Left lung (tissue), 4 donors: ENCODE measurements at regions not wholly inside any gene's neighbourhood (a gene's known extent, or its start where the extent isn't known, plus 50 kb on each side); places are given as distances from the start of the nearest gene placed in this dataset.

Experiments
- ATAC-seq: fragments of 200-7000 bp; cut with Tn5 transposase; one replicate; pipeline ENCODE4 v1.9.1; 2020; ENCODE audit warnings: moderate library complexity
- DNase-seq, 4 donors: peaks; one replicate each; pipeline ENCODE4 v3.0.0-alpha.2; 2013 to 2020
- H3K27ac ChIP-seq, 2 donors: fragments of 200-600 bp; sonication (generic) in 1 of 2; one replicate each; pipeline versions ENCODE4 v1.5.0 to v1.8.0; 2020 to 2021
- H3K27me3 ChIP-seq, 2 donors: fragments of 200-600 bp; sonication (generic) in 1 of 2; one replicate each; pipeline versions ENCODE4 v1.5.0 to v1.8.0; 2020 to 2021
- H3K36me3 ChIP-seq, 2 donors: fragments of 200-600 bp; sonication (generic) in 1 of 2; one replicate each; pipeline versions ENCODE4 v1.5.0 to v1.8.0; 2020 to 2021
- H3K4me1 ChIP-seq, 2 donors: fragments of 200-600 bp; one replicate each; pipeline ENCODE4 v1.8.0; 2021
- H3K4me3 ChIP-seq, 2 donors: fragments of 200-600 bp; sonication (generic) in 1 of 2; one replicate each; pipeline versions ENCODE4 v1.5.0 to v1.8.0; 2020 to 2021; ENCODE audit warnings: mild to moderate bottlenecking in 1 of 2
- H3K9me3 ChIP-seq, 2 donors: fragments of 200-600 bp; sonication (generic) in 1 of 2; one replicate each; pipeline versions ENCODE4 v1.5.0 to v1.8.0; 2020 to 2021
- intact Hi-C, 2 donors: fragments of 100-400 bp; cut with DNase I; formaldehyde crosslinking; loops; one replicate each; pipeline versions ENCODE4 v1.11.2 to v1.14.2; 2022
- TF ChIP-seq, protein P1 (sequence below), 2 donors: fragments of 200-600 bp; sonication (generic) in 1 of 2; IDR thresholded peaks; one replicate each; pipeline versions ENCODE4 v1.5.0 to v1.8.0; 2021; ENCODE audit warnings: antibody characterized with exemption in 2 of 2
- donor health status: DM: no; HTN: yes; CAD: no.
- donor health status: DM: no; HTN: no; CAD: no.

DNA sequence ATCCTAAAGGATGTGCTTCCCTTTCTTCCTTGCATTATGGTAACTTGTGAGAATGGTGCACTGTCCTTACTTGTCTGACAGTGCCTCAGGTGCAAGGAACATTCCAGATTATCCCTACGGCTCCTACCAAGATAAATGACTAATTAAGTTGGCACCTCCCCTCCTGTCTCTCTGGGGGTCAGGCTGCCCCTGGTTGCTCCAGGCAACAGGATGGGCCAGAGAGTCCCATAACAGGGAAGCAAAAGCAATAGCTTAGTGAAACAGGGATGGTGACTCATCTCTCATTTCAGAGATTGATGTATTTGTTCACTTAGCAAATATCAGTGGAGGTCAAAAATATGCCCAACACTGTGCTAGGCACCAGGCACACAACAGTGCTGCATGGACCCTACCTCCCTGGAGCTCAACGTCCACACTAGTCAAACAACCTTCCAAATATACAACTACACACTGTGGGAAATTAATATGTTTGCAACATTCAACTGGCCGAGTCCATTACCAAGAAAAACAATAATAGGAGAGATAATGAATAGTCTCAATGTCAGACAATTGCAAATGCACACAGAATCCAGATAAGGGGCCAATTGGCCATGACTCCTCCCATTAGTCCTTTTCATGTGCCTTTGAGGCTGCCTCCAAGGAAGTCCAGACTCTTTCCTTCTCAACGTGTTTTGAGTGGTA, 249.0 kb downstream of the TLE3 start:
- intact Hi-C loops = no loop called here
- Histone ChIP-seq H3K9me3 (no peaks in the 10 kb centered on the region), H3K36me3 (no peaks in the 10 kb centered on the region), H3K27ac (no peak overlapping the region), H3K4me1 (no peaks in the 10 kb centered on the region), H3K27me3 (peaks cover 0 to 9% of the 10 kb centered on the region in 2 donors), H3K4me3 (no peak overlapping the region)
- TF ChIP-seq, protein P1, sequence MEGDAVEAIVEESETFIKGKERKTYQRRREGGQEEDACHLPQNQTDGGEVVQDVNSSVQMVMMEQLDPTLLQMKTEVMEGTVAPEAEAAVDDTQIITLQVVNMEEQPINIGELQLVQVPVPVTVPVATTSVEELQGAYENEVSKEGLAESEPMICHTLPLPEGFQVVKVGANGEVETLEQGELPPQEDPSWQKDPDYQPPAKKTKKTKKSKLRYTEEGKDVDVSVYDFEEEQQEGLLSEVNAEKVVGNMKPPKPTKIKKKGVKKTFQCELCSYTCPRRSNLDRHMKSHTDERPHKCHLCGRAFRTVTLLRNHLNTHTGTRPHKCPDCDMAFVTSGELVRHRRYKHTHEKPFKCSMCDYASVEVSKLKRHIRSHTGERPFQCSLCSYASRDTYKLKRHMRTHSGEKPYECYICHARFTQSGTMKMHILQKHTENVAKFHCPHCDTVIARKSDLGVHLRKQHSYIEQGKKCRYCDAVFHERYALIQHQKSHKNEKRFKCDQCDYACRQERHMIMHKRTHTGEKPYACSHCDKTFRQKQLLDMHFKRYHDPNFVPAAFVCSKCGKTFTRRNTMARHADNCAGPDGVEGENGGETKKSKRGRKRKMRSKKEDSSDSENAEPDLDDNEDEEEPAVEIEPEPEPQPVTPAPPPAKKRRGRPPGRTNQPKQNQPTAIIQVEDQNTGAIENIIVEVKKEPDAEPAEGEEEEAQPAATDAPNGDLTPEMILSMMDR (IDR thresholded peaks at IDR 0.05) = no peak
- no peak for ATAC-seq
- no peak for DNase-seq

DNA sequence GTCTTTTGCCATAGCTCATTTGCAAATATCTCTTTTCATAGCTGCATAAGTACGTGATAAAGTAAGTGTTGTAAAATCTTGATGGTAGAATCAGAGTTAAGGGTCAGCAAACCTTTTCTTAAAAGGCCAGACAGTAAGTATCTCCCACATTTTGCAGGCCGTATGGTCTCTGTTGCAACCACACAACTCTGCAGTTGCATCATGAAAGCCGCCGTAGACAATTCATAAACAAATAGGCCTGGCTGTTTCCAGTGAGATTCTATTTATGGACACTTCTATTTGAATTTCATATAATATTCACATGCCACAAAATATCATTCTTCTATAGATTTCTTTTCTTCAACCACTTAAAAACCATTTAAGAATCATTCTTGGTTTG, 248.5 kb downstream of the TLE3 start:
- intact Hi-C loops = no loop called here
- Histone ChIP-seq H3K9me3 (no peaks in the 10 kb centered on the region), H3K4me1 (no peaks in the 10 kb centered on the region), H3K36me3 (no peaks in the 10 kb centered on the region), H3K4me3 (no peak overlapping the region), H3K27ac (no peak overlapping the region), H3K27me3 (peaks cover 0 to 5% of the 10 kb centered on the region in 2 donors)
- ATAC-seq = no peak
- peak in 1 of 4 donors; percentile 54 for DNase-seq
- TF ChIP-seq, protein P1 (IDR thresholded peaks at IDR 0.05) = no peak

DNA sequence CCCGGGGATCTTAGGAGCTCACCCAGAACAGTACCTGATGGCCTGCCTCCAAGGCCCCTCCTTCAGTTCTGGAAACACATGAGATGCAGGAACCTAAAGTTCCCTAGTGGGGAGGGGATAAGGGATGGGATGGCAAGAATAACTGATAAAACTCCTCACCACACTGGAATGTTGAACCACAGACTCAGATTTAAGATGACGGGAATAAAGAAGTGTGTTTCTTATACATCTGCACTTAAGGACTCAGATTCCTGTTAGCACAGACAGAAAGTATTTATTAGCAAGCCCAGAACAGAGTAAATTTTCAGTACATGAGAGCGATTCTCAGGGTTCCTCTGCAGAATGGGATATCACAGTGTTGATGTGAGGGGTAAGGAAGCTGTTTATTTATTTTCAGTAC, 245.2 kb downstream of the TLE3 start:
- Histone ChIP-seq H3K36me3 (no peaks in the 10 kb centered on the region), H3K27me3 (peaks cover 0 to 4% of the 10 kb centered on the region in 2 donors), H3K4me3 (no peak overlapping the region), H3K4me1 (no peaks in the 10 kb centered on the region), H3K9me3 (no peaks in the 10 kb centered on the region), H3K27ac (no peak overlapping the region)
- intact Hi-C loops = no loop called here
- no peak for ATAC-seq
- DNase-seq = no peak
- TF ChIP-seq, protein P1 (IDR thresholded peaks at IDR 0.05) = no peak

DNA sequence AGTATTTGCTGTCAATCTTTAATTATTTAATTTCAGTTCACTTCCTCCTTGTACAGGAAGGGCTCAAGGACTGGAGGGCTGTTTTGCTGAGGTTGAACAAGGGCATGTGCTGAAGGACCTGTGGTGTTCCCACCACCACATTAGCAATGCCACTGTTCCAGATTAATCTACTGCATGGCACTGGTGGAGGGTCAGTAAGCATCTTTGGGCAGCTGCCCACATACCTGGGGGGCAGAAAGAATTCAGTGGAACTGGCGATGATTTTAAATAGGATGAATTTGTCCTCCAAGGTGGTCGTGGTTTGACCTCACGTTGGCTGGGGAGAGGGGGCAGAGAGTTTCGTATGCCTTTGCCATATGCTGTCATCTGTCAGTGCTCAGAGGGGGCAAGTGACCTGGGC, 244.8 kb downstream of the TLE3 start:
- intact Hi-C loops = no loop called here
- no peak overlapping the region for H3K27ac ChIP-seq
- H3K27me3 ChIP-seq = peaks cover 0 to 4% of the 10 kb centered on the region in 2 donors
- H3K4me3 ChIP-seq = no peak overlapping the region
- TF ChIP-seq, protein P1 (IDR thresholded peaks at IDR 0.05) = no peak
- H3K36me3 ChIP-seq = no peaks in the 10 kb centered on the region
- ATAC-seq (no peak), DNase-seq (no peak)
- no peaks in the 10 kb centered on the region for H3K4me1 ChIP-seq
- no peaks in the 10 kb centered on the region for H3K9me3 ChIP-seq

DNA sequence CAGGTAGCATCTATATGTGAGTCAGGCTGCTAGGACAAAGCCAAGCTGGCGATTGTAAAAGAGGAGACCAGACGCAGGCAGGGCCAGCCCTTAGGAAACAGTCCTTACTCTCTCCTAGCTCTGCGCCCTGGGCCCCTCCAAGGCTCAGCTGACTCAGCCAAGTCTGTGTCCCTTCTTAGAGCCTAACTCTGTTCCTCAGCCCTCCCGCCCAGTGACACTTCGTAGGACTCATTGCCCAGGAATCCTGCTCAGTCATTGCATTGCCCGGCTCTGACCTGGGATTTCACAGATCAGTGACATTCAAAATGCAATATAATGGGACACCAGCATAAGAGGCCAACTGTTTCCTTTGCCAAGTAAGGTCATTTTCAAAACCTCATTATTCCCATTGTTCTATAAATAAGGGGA, 244.2 kb downstream of the TLE3 start:
- ATAC-seq (no peak), DNase-seq (no peak)
- H3K4me1 ChIP-seq = no peaks in the 10 kb centered on the region
- no peaks in the 10 kb centered on the region for H3K9me3 ChIP-seq
- intact Hi-C loops = no loop called here
- no peak overlapping the region for H3K27ac ChIP-seq
- H3K27me3 ChIP-seq = peaks cover 0 to 4% of the 10 kb centered on the region in 2 donors
- TF ChIP-seq, protein P1 (IDR thresholded peaks at IDR 0.05) = no peak
- no peak overlapping the region for H3K4me3 ChIP-seq
- H3K36me3 ChIP-seq = no peaks in the 10 kb centered on the region
